Brain microvascular endothelial cell (primary cell): ENCODE measurements at regions not wholly inside any gene's neighbourhood (a gene's known extent, or its start where the extent isn't known, plus 50 kb on each side); places are given as distances from the start of the nearest gene placed in this dataset.

Experiments used
- DNase-seq: peaks from one replicate; pipeline ENCODE4 v3.0.0-alpha.2; 2020
- H3K27ac ChIP-seq: fragments of 250-450 bp; sonication (Bioruptor Pico); 2 replicates; pipeline ENCODE4 v1.5.1; 2020; ENCODE audit warnings: mild to moderate bottlenecking, moderate library complexity
- H3K27me3 ChIP-seq: fragments of 250-450 bp; sonication (Bioruptor Pico); replicated peaks from 2 replicates; pipeline ENCODE4 v1.5.1; 2020; ENCODE audit warnings: mild to moderate bottlenecking
- H3K36me3 ChIP-seq: fragments of 250-450 bp; sonication (Bioruptor Pico); replicated peaks from 2 replicates; pipeline ENCODE4 v1.5.1; 2020; ENCODE audit warnings: mild to moderate bottlenecking
- H3K4me3 ChIP-seq: 2 replicates; pipeline ENCODE4 v1.5.1; 2011; ENCODE audit warnings: low read depth, mild to moderate bottlenecking, control low read depth, low read length, moderate library complexity
- CTCF ChIP-seq: IDR thresholded peaks from 2 replicates; pipeline ENCODE4 v1.5.1; 2011; ENCODE audit warnings: low read depth, mild to moderate bottlenecking, moderate library complexity, low read length, control low read depth, inconsistent platforms; ENCODE audit errors: missing control alignments
- in situ Hi-C: cut with HindIII; loops from 2 replicates; pipeline ENCODE4 v1.10.0; 2017; ENCODE audit warnings: low sequenced_read_pairs, low pct_ligation_motif_present

DNA sequence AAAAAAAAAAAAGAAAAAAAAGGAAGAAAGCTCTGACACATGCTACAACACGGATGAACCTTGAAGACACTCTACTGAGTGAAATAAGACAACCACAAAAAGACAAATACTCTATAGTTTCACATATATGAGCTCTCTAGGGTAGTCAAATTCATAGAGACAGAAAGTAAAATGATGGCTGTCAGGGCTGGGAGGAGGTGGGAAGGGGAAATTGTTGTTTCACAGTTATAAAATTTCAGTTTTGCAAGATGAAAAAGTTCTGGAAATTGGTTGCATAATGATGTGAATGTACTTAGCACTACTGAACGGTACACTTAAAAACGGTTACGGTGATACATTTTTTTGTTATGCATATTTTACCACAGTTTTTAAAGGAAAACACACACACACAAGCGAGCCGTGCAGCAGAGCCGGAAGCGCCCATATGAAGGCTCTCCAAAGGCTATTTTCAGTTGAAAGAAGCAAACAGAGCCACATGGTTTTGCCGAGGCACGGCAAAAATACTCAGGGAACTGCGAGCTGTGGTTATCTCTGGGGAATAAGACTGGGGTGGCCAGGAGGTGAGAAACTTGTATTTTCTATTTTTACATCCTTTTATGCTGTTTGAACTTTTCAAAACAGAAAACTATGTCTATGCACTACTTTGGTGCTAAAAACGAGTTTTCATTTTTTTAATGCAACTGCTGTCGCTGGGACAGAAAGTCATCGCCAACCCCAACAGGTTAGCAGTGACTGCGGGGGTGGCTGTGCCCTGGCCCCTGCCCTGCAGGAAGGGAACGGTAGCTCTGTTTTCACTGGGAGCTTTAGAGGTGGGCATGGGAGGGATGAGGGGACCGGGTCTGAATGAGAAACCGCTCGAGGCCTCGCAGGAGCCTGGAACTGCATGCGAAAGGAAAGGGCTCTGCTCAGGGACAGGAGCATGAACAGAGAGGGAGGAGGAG is 132.9 kb downstream of the OAT start:
- no peak overlapping the region for H3K27ac ChIP-seq
- no peak overlapping the region for H3K4me3 ChIP-seq
- no peak for DNase-seq
- no peaks in the 10 kb centered on the region for H3K36me3 ChIP-seq
- in situ Hi-C loops: no loop called here
- no peak for TF ChIP-seq CTCF
- no peaks in the 10 kb centered on the region for H3K27me3 ChIP-seq

GRCh38 chr10:124283949-124284250 is 134.8 kb downstream of the OAT start:
- no peaks in the 10 kb centered on the region for H3K27me3 ChIP-seq
- no peaks in the 10 kb centered on the region for H3K36me3 ChIP-seq
- no peak for DNase-seq
- TF ChIP-seq CTCF: no peak
- no peak overlapping the region for H3K27ac ChIP-seq
- in situ Hi-C loops: no loop called here
- no peak overlapping the region for H3K4me3 ChIP-seq

GRCh38 chr10:124283215-124283948 is 135.3 kb downstream of the OAT start:
- in situ Hi-C loops: no loop called here
- no peak for DNase-seq
- TF ChIP-seq CTCF: no peak
- no peak overlapping the region for H3K4me3 ChIP-seq
- H3K27me3 ChIP-seq: no peaks in the 10 kb centered on the region
- H3K36me3 ChIP-seq: no peaks in the 10 kb centered on the region
- H3K27ac ChIP-seq: no peak overlapping the region

- no peak for TF ChIP-seq CTCF
- no peak overlapping the region for H3K27ac ChIP-seq
- H3K27me3 ChIP-seq: no peaks in the 10 kb centered on the region
- H3K4me3 ChIP-seq: no peak overlapping the region
- H3K36me3 ChIP-seq: no peaks in the 10 kb centered on the region
- no peak for DNase-seq
- in situ Hi-C loops: no loop called here
Measured at GRCh38 chr10:124282326-124282725, 136.4 kb downstream of the OAT start.

DNA sequence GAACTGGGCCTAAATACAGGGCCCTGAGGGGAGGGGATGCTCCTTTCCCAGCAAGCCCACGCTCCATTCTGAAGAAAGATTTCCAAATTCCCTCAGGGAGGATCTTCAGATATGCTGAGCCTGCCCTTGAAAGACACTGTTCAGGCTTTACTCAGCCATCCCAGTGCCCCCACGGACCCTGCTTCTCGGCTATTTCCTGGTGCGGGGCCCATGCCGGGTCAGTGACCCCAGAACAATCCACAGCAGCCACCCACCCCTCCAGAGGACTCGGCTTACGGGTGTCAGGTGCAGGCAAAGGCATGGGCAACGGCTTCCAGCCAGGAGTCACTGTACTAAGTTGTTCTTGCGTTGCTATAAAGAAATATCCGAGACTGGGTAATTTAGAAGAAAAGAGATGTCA is 137.1 kb downstream of the OAT start:
- Histone ChIP-seq H3K27me3 (no peaks in the 10 kb centered on the region), H3K36me3 (no peaks in the 10 kb centered on the region), H3K27ac (no peak overlapping the region), H3K4me3 (no peak overlapping the region)
- in situ Hi-C loops: no loop called here
- DNase-seq: no peak
- TF ChIP-seq CTCF: no peak
